Epithelial cell of esophagus (primary cell): ENCODE measurements at regions not wholly inside any gene's neighbourhood (a gene's known extent, or its start where the extent isn't known, plus 50 kb on each side); places are given as distances from the start of the nearest gene placed in this dataset.

Experiments used
- DNase-seq: peaks from one replicate; pipeline ENCODE4 v3.0.0; 2010; ENCODE audit warnings: low read depth
- H3K4me3 ChIP-seq: 2 replicates; pipeline ENCODE4 v1.5.1; 2011; ENCODE audit warnings: mild to moderate bottlenecking, low read length, control low read depth
- CTCF ChIP-seq: IDR thresholded peaks from 2 replicates; pipeline ENCODE4 v1.5.1; 2011; ENCODE audit warnings: low read depth, mild to moderate bottlenecking, low read length, control low read depth, inconsistent platforms; ENCODE audit not compliant: insufficient read depth; ENCODE audit errors: missing control alignments

- no peak for TF ChIP-seq CTCF
- H3K4me3 ChIP-seq: no peak overlapping the region
- DNase-seq: no peak
These were observed 305.7 kb upstream of the TNC start for GRCh38 chr9:115423646-115424045.

- H3K4me3 ChIP-seq: no peak overlapping the region
- no peak for TF ChIP-seq CTCF
- DNase-seq: no peak
These were observed 307.6 kb upstream of the TNC start for GRCh38 chr9:115425601-115426000.

- no peak for DNase-seq
- no peak for TF ChIP-seq CTCF
- no peak overlapping the region for H3K4me3 ChIP-seq
These were observed 319.5 kb upstream of the TNC start for GRCh38 chr9:115437418-115437817.

GRCh38 chr9:115439641-115440040 lies 321.7 kb upstream of the TNC start:
- no peak overlapping the region for H3K4me3 ChIP-seq
- TF ChIP-seq CTCF: no peak
- DNase-seq: no peak

- no peak overlapping the region for H3K4me3 ChIP-seq
- peak; percentile 6 for DNase-seq
- TF ChIP-seq CTCF: no peak
These were observed 324.1 kb upstream of the TNC start for GRCh38 chr9:115442054-115442453.

GRCh38 chr9:115443890-115444289 lies 325.9 kb upstream of the TNC start:
- TF ChIP-seq CTCF: no peak
- DNase-seq: no peak
- H3K4me3 ChIP-seq: no peak overlapping the region

GRCh38 chr9:115444959-115445358 lies 327.0 kb upstream of the TNC start:
- no peak overlapping the region for H3K4me3 ChIP-seq
- DNase-seq: no peak
- TF ChIP-seq CTCF: no peak
